ENCODE measurements at regions not wholly inside any gene's neighbourhood (a gene's known extent, or its start where the extent isn't known, plus 50 kb on each side); places are given as distances from the start of the nearest gene placed in this dataset.

DNA sequence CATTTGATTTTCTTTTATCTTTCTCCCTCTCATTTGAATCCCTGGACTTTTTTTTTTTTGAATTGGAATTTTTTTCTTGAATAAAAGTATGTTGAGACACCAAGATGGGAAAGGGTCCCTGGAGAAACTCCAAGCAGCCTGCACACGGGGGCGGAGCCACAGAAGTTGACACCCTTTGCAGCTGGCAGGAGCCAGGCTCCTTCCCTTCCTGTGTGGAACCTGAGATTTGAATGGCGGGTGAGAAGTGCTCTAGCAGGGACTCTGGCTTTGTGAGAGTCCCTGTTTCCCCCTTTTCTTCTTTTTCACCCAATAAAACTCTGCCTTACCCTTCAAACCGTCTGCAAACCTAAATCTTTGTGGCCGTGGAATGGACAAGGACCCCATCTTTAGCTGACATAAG is 1381.0 kb upstream of the MIR17HG start:
- CTCF ChIA-PET, result no interaction called here
- POLR2A ChIA-PET, result no interaction called here
- no peak for DNase-seq
- no peak overlapping the region for H3K4me3 ChIP-seq (ENCODE audit: control insufficient read depth in 1 of 7, extremely low read depth in 1 of 7, insufficient read depth in 4 of 7, low read depth in 2 of 7, low read length in 6 of 7)
- WGBS (ENCODE audit: insufficient coverage), result 100% methylated on average over 5 of the region's 5 CpGs
- peaks cover 0 to 1% (median 0%) of the 10 kb centered on the region in 5 experiments for H3K9me3 ChIP-seq (ENCODE audit: control extremely low read depth in 1 of 5, control insufficient read depth in 4 of 5, insufficient read depth in 2 of 5, low read depth in 1 of 5, low read length in 4 of 5)
- H3K27me3 ChIP-seq (replicated peaks in 2 of 5; ENCODE audit: control insufficient read depth in 4 of 5, insufficient read depth in 5 of 5, low read length in 4 of 5), result no peaks in the 10 kb centered on the region
- peaks cover 0 to 4% (median 0%) of the 10 kb centered on the region in 4 experiments for H3K4me1 ChIP-seq (ENCODE audit: control extremely low read depth in 1 of 4, control insufficient read depth in 4 of 4, insufficient read depth in 4 of 4, low read length in 3 of 4)
- H3K36me3 ChIP-seq (ENCODE audit: control insufficient read depth in 4 of 4, insufficient read depth in 4 of 4, low read length in 3 of 4), result no peaks in the 10 kb centered on the region
- H3K27ac ChIP-seq (ENCODE audit: insufficient read depth in 1 of 2, low read depth in 1 of 2, low read length in 2 of 2, poor library complexity in 1 of 2, severe bottlenecking in 2 of 2), result no peak overlapping the region

DNA sequence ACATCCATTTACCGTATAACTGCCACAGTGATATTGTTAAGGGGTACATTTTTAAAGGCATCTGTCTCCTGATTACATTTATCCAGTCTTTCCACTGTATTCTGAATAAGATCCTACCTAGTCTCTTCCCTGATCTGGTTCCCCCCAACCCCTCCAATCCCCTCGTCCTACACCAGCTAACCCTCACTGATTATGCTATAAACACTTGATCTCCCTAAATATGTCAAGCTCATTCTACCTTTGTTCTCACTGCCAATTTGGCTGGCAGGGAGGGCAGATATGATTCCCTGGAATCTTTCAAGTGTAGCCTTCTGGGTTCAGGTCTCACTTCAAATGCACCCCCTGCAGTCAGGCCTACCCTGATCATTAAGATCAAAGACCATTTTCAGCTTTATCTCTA is 1379.8 kb upstream of the MIR17HG start:
- no peaks in the 10 kb centered on the region for H3K27me3 ChIP-seq (replicated peaks in 2 of 5; ENCODE audit: control insufficient read depth in 4 of 5, insufficient read depth in 5 of 5, low read length in 4 of 5)
- H3K4me3 ChIP-seq (ENCODE audit: control insufficient read depth in 1 of 7, extremely low read depth in 1 of 7, insufficient read depth in 4 of 7, low read depth in 2 of 7, low read length in 6 of 7), result no peak overlapping the region
- 100% methylated on average over 2 of the region's 2 CpGs for WGBS (ENCODE audit: insufficient coverage)
- H3K9me3 ChIP-seq (ENCODE audit: control extremely low read depth in 1 of 5, control insufficient read depth in 4 of 5, insufficient read depth in 2 of 5, low read depth in 1 of 5, low read length in 4 of 5), result peaks cover 0 to 1% (median 0%) of the 10 kb centered on the region in 5 experiments
- ChIA-PET POLR2A (no interaction called here), CTCF (interaction anchor here (0.6 kb wide), 1 partner anchor 1074 kb away, joined by 3 read pairs; no protein-coding TSS in a partner anchor)
- H3K4me1 ChIP-seq (ENCODE audit: control extremely low read depth in 1 of 4, control insufficient read depth in 4 of 4, insufficient read depth in 4 of 4, low read length in 3 of 4), result peaks cover 0 to 4% (median 0%) of the 10 kb centered on the region in 4 experiments
- DNase-seq, result no peak
- H3K36me3 ChIP-seq (ENCODE audit: control insufficient read depth in 4 of 4, insufficient read depth in 4 of 4, low read length in 3 of 4), result no peaks in the 10 kb centered on the region
- H3K27ac ChIP-seq (ENCODE audit: insufficient read depth in 1 of 2, low read depth in 1 of 2, low read length in 2 of 2, poor library complexity in 1 of 2, severe bottlenecking in 2 of 2), result no peak overlapping the region

DNA sequence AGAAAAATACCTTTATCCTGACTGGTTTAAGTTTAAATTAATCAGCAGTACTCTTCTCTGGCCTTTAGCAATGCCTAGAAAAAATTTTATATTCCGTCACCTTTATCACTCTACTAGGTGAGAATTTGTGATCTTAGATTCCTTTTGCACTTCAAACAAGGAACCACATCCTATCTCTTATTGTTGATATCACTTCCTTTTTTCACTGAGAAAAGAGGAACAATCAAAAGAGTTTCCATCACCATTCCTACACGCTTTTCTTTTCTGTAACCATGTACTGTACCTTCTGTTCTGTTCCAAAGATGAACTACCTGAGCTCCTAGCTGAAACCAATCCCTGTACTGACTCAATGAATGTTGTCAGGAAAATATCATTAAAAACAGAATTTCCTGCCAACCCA is 1379.0 kb upstream of the MIR17HG start:
- Histone ChIP-seq H3K9me3 (ENCODE audit: control extremely low read depth in 1 of 5, control insufficient read depth in 4 of 5, insufficient read depth in 2 of 5, low read depth in 1 of 5, low read length in 4 of 5) (peaks cover 0 to 1% (median 0%) of the 10 kb centered on the region in 5 experiments), H3K4me3 (ENCODE audit: control insufficient read depth in 1 of 7, extremely low read depth in 1 of 7, insufficient read depth in 4 of 7, low read depth in 2 of 7, low read length in 6 of 7) (no peak overlapping the region), H3K36me3 (ENCODE audit: control insufficient read depth in 4 of 4, insufficient read depth in 4 of 4, low read length in 3 of 4) (no peaks in the 10 kb centered on the region), H3K4me1 (ENCODE audit: control extremely low read depth in 1 of 4, control insufficient read depth in 4 of 4, insufficient read depth in 4 of 4, low read length in 3 of 4) (peaks cover 0 to 4% (median 0%) of the 10 kb centered on the region in 4 experiments), H3K27me3 (replicated peaks in 2 of 5; ENCODE audit: control insufficient read depth in 4 of 5, insufficient read depth in 5 of 5, low read length in 4 of 5) (no peaks in the 10 kb centered on the region), H3K27ac (ENCODE audit: insufficient read depth in 1 of 2, low read depth in 1 of 2, low read length in 2 of 2, poor library complexity in 1 of 2, severe bottlenecking in 2 of 2) (no peak overlapping the region)
- ChIA-PET POLR2A (no interaction called here), CTCF (no interaction called here)
- peak in 2 of 3 donors; percentile 37 to 45 for DNase-seq
- 0% methylated on average over 1 of the region's 2 CpGs for WGBS (ENCODE audit: insufficient coverage)

DNA sequence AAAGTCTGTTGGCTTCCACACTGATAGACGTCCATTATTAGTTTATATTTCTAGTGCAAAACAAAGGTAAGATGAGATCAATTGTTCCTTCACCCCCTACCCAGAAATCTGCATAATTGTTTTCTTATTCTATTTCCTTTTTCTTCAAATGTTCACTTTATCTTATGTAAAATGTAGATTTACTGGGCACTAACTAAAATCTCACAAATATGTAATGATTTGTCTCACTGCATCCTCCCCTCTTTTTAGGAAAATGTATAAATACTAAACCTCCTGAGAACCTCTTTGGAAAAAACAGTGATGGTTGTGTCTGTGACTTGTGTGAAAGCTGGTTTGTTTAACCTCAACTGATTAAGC is 1377.2 kb upstream of the MIR17HG start:
- Histone ChIP-seq H3K36me3 (ENCODE audit: control insufficient read depth in 4 of 4, insufficient read depth in 4 of 4, low read length in 3 of 4) (no peaks in the 10 kb centered on the region), H3K9me3 (ENCODE audit: control extremely low read depth in 1 of 5, control insufficient read depth in 4 of 5, insufficient read depth in 2 of 5, low read depth in 1 of 5, low read length in 4 of 5) (no peaks in the 10 kb centered on the region), H3K27ac (ENCODE audit: insufficient read depth in 1 of 2, low read depth in 1 of 2, low read length in 2 of 2, poor library complexity in 1 of 2, severe bottlenecking in 2 of 2) (no peak overlapping the region), H3K27me3 (replicated peaks in 2 of 5; ENCODE audit: control insufficient read depth in 4 of 5, insufficient read depth in 5 of 5, low read length in 4 of 5) (no peaks in the 10 kb centered on the region), H3K4me1 (ENCODE audit: control extremely low read depth in 1 of 4, control insufficient read depth in 4 of 4, insufficient read depth in 4 of 4, low read length in 3 of 4) (peaks cover 0 to 4% (median 0%) of the 10 kb centered on the region in 4 experiments), H3K4me3 (ENCODE audit: control insufficient read depth in 1 of 7, extremely low read depth in 1 of 7, insufficient read depth in 4 of 7, low read depth in 2 of 7, low read length in 6 of 7) (no peak overlapping the region)
- POLR2A ChIA-PET, result no interaction called here
- CTCF ChIA-PET, result no interaction called here
- no CpG with 5 or more reads among the region's 1 CpG for WGBS (ENCODE audit: insufficient coverage)
- DNase-seq, result no peak

DNA sequence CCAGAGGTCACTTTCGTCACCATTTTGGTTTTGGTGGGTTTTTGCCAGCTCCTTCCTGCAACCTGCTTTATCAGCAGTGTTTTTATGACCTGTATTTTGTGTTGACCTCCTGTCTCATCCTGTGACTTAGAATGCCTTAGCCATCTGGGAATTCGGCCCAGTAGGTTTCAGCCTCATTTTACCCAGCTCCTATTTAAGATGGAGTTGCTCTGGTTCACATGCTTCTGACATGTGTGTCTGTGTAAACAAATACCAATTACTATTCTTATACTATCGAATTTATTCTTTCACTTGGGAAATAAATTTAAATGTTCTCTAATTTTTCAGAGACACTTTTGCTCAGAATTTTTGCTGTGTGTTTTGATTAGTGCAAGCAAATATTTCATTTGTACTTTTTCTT is 1370.3 kb upstream of the MIR17HG start:
- ChIA-PET POLR2A (interaction anchor here (0.7 kb wide), 1 partner anchor 59 kb away, joined by 6 read pairs; no protein-coding TSS in a partner anchor), CTCF (no interaction called here)
- H3K27me3 ChIP-seq (replicated peaks in 2 of 5; ENCODE audit: control insufficient read depth in 4 of 5, insufficient read depth in 5 of 5, low read length in 4 of 5), result no peaks in the 10 kb centered on the region
- H3K9me3 ChIP-seq (ENCODE audit: control extremely low read depth in 1 of 5, control insufficient read depth in 4 of 5, insufficient read depth in 2 of 5, low read depth in 1 of 5, low read length in 4 of 5), result no peaks in the 10 kb centered on the region
- no peaks in the 10 kb centered on the region for H3K36me3 ChIP-seq (ENCODE audit: control insufficient read depth in 4 of 4, insufficient read depth in 4 of 4, low read length in 3 of 4)
- H3K27ac ChIP-seq (ENCODE audit: insufficient read depth in 1 of 2, low read depth in 1 of 2, low read length in 2 of 2, poor library complexity in 1 of 2, severe bottlenecking in 2 of 2), result no peak overlapping the region
- H3K4me3 ChIP-seq (ENCODE audit: control insufficient read depth in 1 of 7, extremely low read depth in 1 of 7, insufficient read depth in 4 of 7, low read depth in 2 of 7, low read length in 6 of 7), result no peak overlapping the region
- DNase-seq, result no peak
- WGBS (ENCODE audit: insufficient coverage), result 100% methylated on average over 1 of the region's 3 CpGs
- H3K4me1 ChIP-seq (ENCODE audit: control extremely low read depth in 1 of 4, control insufficient read depth in 4 of 4, insufficient read depth in 4 of 4, low read length in 3 of 4), result no peaks in the 10 kb centered on the region

DNA sequence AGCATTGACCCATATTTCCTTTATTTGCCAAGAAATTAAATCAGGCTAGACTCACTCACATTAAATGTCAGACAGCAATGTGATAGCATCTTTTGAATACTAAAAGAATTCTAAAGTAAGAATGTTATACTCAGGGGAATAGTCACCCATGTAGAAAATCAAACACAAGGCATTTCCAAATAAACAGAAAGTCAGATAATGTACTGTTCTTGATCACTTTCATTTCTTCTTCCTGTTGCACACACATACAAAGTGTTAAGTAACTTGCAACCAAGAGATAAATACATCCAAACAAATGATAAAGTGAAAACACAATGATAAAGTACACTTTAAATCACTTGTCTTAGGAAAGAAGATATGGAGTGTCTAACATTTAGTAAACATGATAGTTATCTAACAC is 1366.6 kb upstream of the MIR17HG start:
- CTCF ChIA-PET, result no interaction called here
- Histone ChIP-seq H3K27ac (ENCODE audit: insufficient read depth in 1 of 2, low read depth in 1 of 2, low read length in 2 of 2, poor library complexity in 1 of 2, severe bottlenecking in 2 of 2) (no peak overlapping the region), H3K36me3 (ENCODE audit: control insufficient read depth in 4 of 4, insufficient read depth in 4 of 4, low read length in 3 of 4) (no peaks in the 10 kb centered on the region), H3K9me3 (ENCODE audit: control extremely low read depth in 1 of 5, control insufficient read depth in 4 of 5, insufficient read depth in 2 of 5, low read depth in 1 of 5, low read length in 4 of 5) (no peaks in the 10 kb centered on the region), H3K27me3 (replicated peaks in 2 of 5; ENCODE audit: control insufficient read depth in 4 of 5, insufficient read depth in 5 of 5, low read length in 4 of 5) (no peaks in the 10 kb centered on the region), H3K4me3 (ENCODE audit: control insufficient read depth in 1 of 7, extremely low read depth in 1 of 7, insufficient read depth in 4 of 7, low read depth in 2 of 7, low read length in 6 of 7) (no peak overlapping the region), H3K4me1 (ENCODE audit: control extremely low read depth in 1 of 4, control insufficient read depth in 4 of 4, insufficient read depth in 4 of 4, low read length in 3 of 4) (no peaks in the 10 kb centered on the region)
- no peak for DNase-seq
- POLR2A ChIA-PET, result no interaction called here

DNA sequence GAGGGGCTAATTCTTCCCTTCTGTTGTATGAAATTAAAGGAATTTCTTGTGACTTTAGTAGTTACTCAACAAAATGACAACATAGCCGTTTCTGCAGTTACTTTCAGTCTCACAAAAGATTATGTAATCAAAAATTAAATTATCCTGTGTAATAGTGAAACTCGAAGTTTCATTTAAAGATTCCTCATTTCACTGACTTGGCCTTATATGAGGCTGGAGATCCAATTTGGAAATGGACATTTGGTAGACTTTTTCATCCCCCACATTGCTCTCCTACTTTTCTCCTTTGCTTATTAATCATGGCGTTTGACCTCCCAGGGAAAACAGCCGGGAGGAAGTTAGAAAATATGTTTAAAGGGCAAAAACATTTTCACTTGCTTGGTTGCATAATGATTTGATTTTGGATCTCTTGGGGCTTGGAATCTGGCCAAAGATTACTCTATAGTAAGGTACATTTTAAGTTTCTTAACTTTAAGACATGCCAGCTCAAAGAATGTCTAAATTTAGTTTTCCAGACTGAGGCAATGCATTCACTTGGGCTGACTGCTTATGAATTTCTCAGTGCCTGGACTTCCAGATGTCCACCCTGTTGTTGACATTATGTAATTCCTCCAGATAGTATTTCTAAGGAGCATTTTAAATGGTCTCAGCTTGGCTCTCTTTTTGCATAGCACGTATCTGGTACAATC is 1364.9 kb upstream of the MIR17HG start:
- no peaks in the 10 kb centered on the region for H3K9me3 ChIP-seq (ENCODE audit: control extremely low read depth in 1 of 5, control insufficient read depth in 4 of 5, insufficient read depth in 2 of 5, low read depth in 1 of 5, low read length in 4 of 5)
- no peaks in the 10 kb centered on the region for H3K36me3 ChIP-seq (ENCODE audit: control insufficient read depth in 4 of 4, insufficient read depth in 4 of 4, low read length in 3 of 4)
- ChIA-PET CTCF (no interaction called here), POLR2A (no interaction called here)
- WGBS (ENCODE audit: insufficient coverage), result no CpG with 5 or more reads among the region's 5 CpGs
- no peaks in the 10 kb centered on the region for H3K4me1 ChIP-seq (ENCODE audit: control extremely low read depth in 1 of 4, control insufficient read depth in 4 of 4, insufficient read depth in 4 of 4, low read length in 3 of 4)
- no peak overlapping the region for H3K4me3 ChIP-seq (ENCODE audit: control insufficient read depth in 1 of 7, extremely low read depth in 1 of 7, insufficient read depth in 4 of 7, low read depth in 2 of 7, low read length in 6 of 7)
- DNase-seq, result no peak
- H3K27me3 ChIP-seq (replicated peaks in 2 of 5; ENCODE audit: control insufficient read depth in 4 of 5, insufficient read depth in 5 of 5, low read length in 4 of 5), result no peaks in the 10 kb centered on the region
- H3K27ac ChIP-seq (ENCODE audit: insufficient read depth in 1 of 2, low read depth in 1 of 2, low read length in 2 of 2, poor library complexity in 1 of 2, severe bottlenecking in 2 of 2), result no peak overlapping the region
